ENCODE measurements at regions not wholly inside any gene's neighbourhood (a gene's known extent, or its start where the extent isn't known, plus 50 kb on each side); places are given as distances from the start of the nearest gene placed in this dataset.
A peak's percentile ranks its signal among the peaks of the same experiment; 100 is the strongest.
"Not testable (repeated sequence)": the region's sequence is repeated elsewhere in the genome, so short reads cannot be mapped to it uniquely, and the experiment has no call there.

GRCh38 chr14:21781543-21781942, 107.9 kb upstream of the OR4E1 start:
- no peaks in the 10 kb centered on the region for H3K9me3 ChIP-seq (ENCODE audit: control insufficient read depth, insufficient read depth, low read length)
- no CpG with 5 or more reads among the region's 6 CpGs for WGBS (ENCODE audit: insufficient coverage, insufficient read length)

GRCh38 chr14:21780429-21781084, 106.9 kb upstream of the OR4E1 start:
- DNase-seq (ENCODE audit: low read depth, low spot score) = no peak
- WGBS (ENCODE audit: insufficient coverage, insufficient read length) = no CpG with 5 or more reads among the region's 14 CpGs
- Histone ChIP-seq H3K4me1 (ENCODE audit: control insufficient read depth, insufficient read depth, low read length) (peaks cover 2% of the 10 kb centered on the region; the same call in 1 of the 2 replicates), H3K36me3 (ENCODE audit: control insufficient read depth, insufficient read depth, low read length) (no peaks in the 10 kb centered on the region), H3K27me3 (ENCODE audit: control insufficient read depth, insufficient read depth, low read length) (no peaks in the 10 kb centered on the region), H3K27ac (ENCODE audit: low read length) (no peak overlapping the region), H3K4me3 (ENCODE audit: low read length) (no peak overlapping the region), H3K9me3 (ENCODE audit: control insufficient read depth, insufficient read depth, low read length) (no peaks in the 10 kb centered on the region)

More at GRCh38 chr14:21781543-21781942, 107.9 kb upstream of the OR4E1 start:
- no peak overlapping the region for H3K4me3 ChIP-seq (ENCODE audit: low read length)
- H3K36me3 ChIP-seq (ENCODE audit: control insufficient read depth, insufficient read depth, low read length) = no peaks in the 10 kb centered on the region
- peaks cover 2% of the 10 kb centered on the region; the same call in 1 of the 2 replicates for H3K4me1 ChIP-seq (ENCODE audit: control insufficient read depth, insufficient read depth, low read length)
- no peak for DNase-seq (ENCODE audit: low read depth, low spot score)
- H3K27ac ChIP-seq (ENCODE audit: low read length) = no peak overlapping the region
- no peaks in the 10 kb centered on the region for H3K27me3 ChIP-seq (ENCODE audit: control insufficient read depth, insufficient read depth, low read length)

- Histone ChIP-seq H3K27me3 (ENCODE audit: control insufficient read depth, insufficient read depth, low read length) (no peaks in the 10 kb centered on the region), H3K9me3 (ENCODE audit: control insufficient read depth, insufficient read depth, low read length) (no peaks in the 10 kb centered on the region), H3K27ac (ENCODE audit: low read length) (no peak overlapping the region), H3K4me1 (ENCODE audit: control insufficient read depth, insufficient read depth, low read length) (no peaks in the 10 kb centered on the region; the same call in 1 of the 2 replicates), H3K4me3 (ENCODE audit: low read length) (no peak overlapping the region), H3K36me3 (ENCODE audit: control insufficient read depth, insufficient read depth, low read length) (no peaks in the 10 kb centered on the region)
- no peak for DNase-seq (ENCODE audit: low read depth, low spot score)
- no CpG with 5 or more reads among the region's 1 CpG for WGBS (ENCODE audit: insufficient coverage, insufficient read length)
Measured at GRCh38 chr14:21771671-21772070, 98.1 kb upstream of the OR4E1 start.

DNA sequence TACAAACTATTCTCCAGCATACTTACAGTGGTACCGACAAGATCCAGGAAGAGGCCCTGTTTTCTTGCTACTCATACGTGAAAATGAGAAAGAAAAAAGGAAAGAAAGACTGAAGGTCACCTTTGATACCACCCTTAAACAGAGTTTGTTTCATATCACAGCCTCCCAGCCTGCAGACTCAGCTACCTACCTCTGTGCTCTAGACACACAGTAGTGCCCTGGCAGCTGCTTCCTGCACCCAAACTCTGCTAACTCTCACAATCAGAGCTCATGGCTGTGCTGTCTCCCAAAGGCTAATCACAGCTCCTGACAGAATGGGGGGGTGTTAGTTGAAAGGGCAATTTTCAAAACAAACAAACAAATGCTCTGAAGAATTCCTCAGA, 95.2 kb upstream of the OR4E1 start:
- H3K4me1 ChIP-seq (ENCODE audit: control insufficient read depth, insufficient read depth, low read length) = no peaks in the 10 kb centered on the region
- no peak overlapping the region for H3K27ac ChIP-seq (ENCODE audit: low read length)
- no peaks in the 10 kb centered on the region for H3K36me3 ChIP-seq (ENCODE audit: control insufficient read depth, insufficient read depth, low read length)
- H3K4me3 ChIP-seq (ENCODE audit: low read length) = no peak overlapping the region
- no peaks in the 10 kb centered on the region for H3K9me3 ChIP-seq (ENCODE audit: control insufficient read depth, insufficient read depth, low read length)
- H3K27me3 ChIP-seq (ENCODE audit: control insufficient read depth, insufficient read depth, low read length) = no peaks in the 10 kb centered on the region
- WGBS (ENCODE audit: insufficient coverage, insufficient read length) = no CpG with 5 or more reads among the region's 2 CpGs
- no peak for DNase-seq (ENCODE audit: low read depth, low spot score)

- H3K4me3 ChIP-seq (ENCODE audit: low read length) = no peak overlapping the region
- no CpG with 5 or more reads among the region's 5 CpGs for WGBS (ENCODE audit: insufficient coverage, insufficient read length)
- no peaks in the 10 kb centered on the region for H3K36me3 ChIP-seq (ENCODE audit: control insufficient read depth, insufficient read depth, low read length)
- DNase-seq (ENCODE audit: low read depth, low spot score) = peak; percentile 33
- no peak overlapping the region for H3K27ac ChIP-seq (ENCODE audit: low read length)
- no peaks in the 10 kb centered on the region for H3K4me1 ChIP-seq (ENCODE audit: control insufficient read depth, insufficient read depth, low read length)
- H3K27me3 ChIP-seq (ENCODE audit: control insufficient read depth, insufficient read depth, low read length) = no peaks in the 10 kb centered on the region
- no peaks in the 10 kb centered on the region for H3K9me3 ChIP-seq (ENCODE audit: control insufficient read depth, insufficient read depth, low read length)
Measured at GRCh38 chr14:21768116-21768874, 94.7 kb upstream of the OR4E1 start.

GRCh38 chr14:21760360-21760759, 86.7 kb upstream of the OR4E1 start:
- H3K36me3 ChIP-seq (ENCODE audit: control insufficient read depth, insufficient read depth, low read length); H3K27me3 ChIP-seq (ENCODE audit: control insufficient read depth, insufficient read depth, low read length); H3K9me3 ChIP-seq (ENCODE audit: control insufficient read depth, insufficient read depth, low read length); H3K4me3 ChIP-seq (ENCODE audit: low read length); H3K27ac ChIP-seq (ENCODE audit: low read length); H3K4me1 ChIP-seq (ENCODE audit: control insufficient read depth, insufficient read depth, low read length); DNase-seq (ENCODE audit: low read depth, low spot score): not testable (repeated sequence)
- WGBS (ENCODE audit: insufficient coverage, insufficient read length) = no CpG with 5 or more reads among the region's 6 CpGs

DNA sequence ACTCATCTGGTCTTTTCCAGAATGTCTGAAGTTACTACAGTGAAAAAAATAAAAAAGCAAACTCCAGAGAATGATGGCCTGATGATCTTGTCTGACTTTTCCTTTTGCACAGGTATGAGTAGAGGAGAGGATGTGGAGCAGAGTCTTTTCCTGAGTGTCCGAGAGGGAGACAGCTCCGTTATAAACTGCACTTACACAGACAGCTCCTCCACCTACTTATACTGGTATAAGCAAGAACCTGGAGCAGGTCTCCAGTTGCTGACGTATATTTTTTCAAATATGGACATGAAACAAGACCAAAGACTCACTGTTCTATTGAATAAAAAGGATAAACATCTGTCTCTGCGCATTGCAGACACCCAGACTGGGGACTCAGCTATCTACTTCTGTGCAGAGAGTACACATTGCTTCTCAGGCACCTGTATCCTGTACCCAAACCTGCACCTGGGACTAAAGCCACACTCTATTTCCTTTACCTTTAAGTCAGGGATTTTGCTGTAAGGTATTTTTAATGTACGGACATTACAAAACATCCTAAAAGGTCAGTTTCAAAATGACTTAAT, 75.8 kb upstream of the OR4E1 start:
- no peaks in the 10 kb centered on the region for H3K9me3 ChIP-seq (ENCODE audit: control insufficient read depth, insufficient read depth, low read length)
- no peaks in the 10 kb centered on the region for H3K36me3 ChIP-seq (ENCODE audit: control insufficient read depth, insufficient read depth, low read length)
- DNase-seq (ENCODE audit: low read depth, low spot score) = no peak
- no peak overlapping the region for H3K27ac ChIP-seq (ENCODE audit: low read length)
- no peaks in the 10 kb centered on the region for H3K27me3 ChIP-seq (ENCODE audit: control insufficient read depth, insufficient read depth, low read length)
- no peak overlapping the region for H3K4me3 ChIP-seq (ENCODE audit: low read length)
- WGBS (ENCODE audit: insufficient coverage, insufficient read length) = no CpG with 5 or more reads among the region's 5 CpGs
- H3K4me1 ChIP-seq (ENCODE audit: control insufficient read depth, insufficient read depth, low read length) = no peaks in the 10 kb centered on the region

DNA sequence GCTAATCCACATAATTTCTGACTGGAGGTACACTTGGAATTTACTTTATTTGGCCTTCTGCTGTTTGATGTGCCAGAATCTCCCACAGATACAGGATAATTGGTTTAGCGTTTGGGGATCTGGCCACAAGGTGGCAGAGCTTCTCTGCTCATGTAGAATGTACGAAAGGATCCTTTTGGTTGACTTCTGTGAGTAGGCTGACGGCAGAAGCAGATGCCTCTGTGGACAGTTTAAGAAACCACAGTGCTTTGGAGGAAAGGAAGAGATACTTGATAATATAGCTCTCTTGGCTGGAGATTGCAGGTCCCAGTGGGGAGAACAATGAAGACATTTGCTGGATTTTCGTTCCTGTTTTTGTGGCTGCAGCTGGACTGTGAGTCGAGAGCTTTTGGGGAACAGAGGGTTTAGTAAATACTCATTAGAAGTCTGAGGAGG, 75.3 kb upstream of the OR4E1 start:
- no CpG with 5 or more reads among the region's 5 CpGs for WGBS (ENCODE audit: insufficient coverage, insufficient read length)
- peak; percentile 43 for DNase-seq (ENCODE audit: low read depth, low spot score)

GRCh38 chr14:21735639-21736307, 62.2 kb upstream of the OR4E1 start:
- Histone ChIP-seq H3K4me1 (ENCODE audit: control insufficient read depth, insufficient read depth, low read length) (no peaks in the 10 kb centered on the region), H3K27me3 (ENCODE audit: control insufficient read depth, insufficient read depth, low read length) (no peaks in the 10 kb centered on the region)
- WGBS (ENCODE audit: insufficient coverage, insufficient read length) = no CpG with 5 or more reads among the region's 4 CpGs

More for the DNA sequence above, 75.3 kb upstream of the OR4E1 start:
- no peaks in the 10 kb centered on the region for H3K27me3 ChIP-seq (ENCODE audit: control insufficient read depth, insufficient read depth, low read length)
- no peak overlapping the region for H3K27ac ChIP-seq (ENCODE audit: low read length)
- no peaks in the 10 kb centered on the region for H3K36me3 ChIP-seq (ENCODE audit: control insufficient read depth, insufficient read depth, low read length)
- H3K4me3 ChIP-seq (ENCODE audit: low read length) = no peak overlapping the region
- H3K9me3 ChIP-seq (ENCODE audit: control insufficient read depth, insufficient read depth, low read length) = no peaks in the 10 kb centered on the region
- H3K4me1 ChIP-seq (ENCODE audit: control insufficient read depth, insufficient read depth, low read length) = no peaks in the 10 kb centered on the region

GRCh38 chr14:21735200-21735599, 61.6 kb upstream of the OR4E1 start:
- DNase-seq (ENCODE audit: low read depth, low spot score) = no peak
- H3K4me3 ChIP-seq (ENCODE audit: low read length) = no peak overlapping the region
- H3K4me1 ChIP-seq (ENCODE audit: control insufficient read depth, insufficient read depth, low read length) = no peaks in the 10 kb centered on the region
- H3K27ac ChIP-seq (ENCODE audit: low read length) = no peak overlapping the region
- no peaks in the 10 kb centered on the region for H3K9me3 ChIP-seq (ENCODE audit: control insufficient read depth, insufficient read depth, low read length)
- no CpG with 5 or more reads among the region's 3 CpGs for WGBS (ENCODE audit: insufficient coverage, insufficient read length)
- no peaks in the 10 kb centered on the region for H3K36me3 ChIP-seq (ENCODE audit: control insufficient read depth, insufficient read depth, low read length)
- no peaks in the 10 kb centered on the region for H3K27me3 ChIP-seq (ENCODE audit: control insufficient read depth, insufficient read depth, low read length)

More at GRCh38 chr14:21735639-21736307, 62.2 kb upstream of the OR4E1 start:
- H3K4me3 ChIP-seq (ENCODE audit: low read length) = no peak overlapping the region
- no peaks in the 10 kb centered on the region for H3K9me3 ChIP-seq (ENCODE audit: control insufficient read depth, insufficient read depth, low read length)
- no peak overlapping the region for H3K27ac ChIP-seq (ENCODE audit: low read length)
- no peak for DNase-seq (ENCODE audit: low read depth, low spot score)
- no peaks in the 10 kb centered on the region for H3K36me3 ChIP-seq (ENCODE audit: control insufficient read depth, insufficient read depth, low read length)

Measured in iPS DF 6.9 (cell line).